Neuron (in vitro differentiated cells): ENCODE measurements at regions not wholly inside any gene's neighbourhood (a gene's known extent, or its start where the extent isn't known, plus 50 kb on each side); places are given as distances from the start of the nearest gene placed in this dataset.

ENCODE experiments used
- H2AFZ ChIP-seq: one replicate; pipeline ENCODE4 v1.6.1; 2013; ENCODE audit warnings: low read depth, mild to moderate bottlenecking, inconsistent platforms, low read length, moderate library complexity
- H3K27me3 ChIP-seq: one replicate; pipeline ENCODE4 v1.6.1; 2013; ENCODE audit warnings: low read length; ENCODE audit not compliant: insufficient read depth
- H3K36me3 ChIP-seq: one replicate; pipeline ENCODE4 v1.6.1; 2013; ENCODE audit warnings: low read length; ENCODE audit not compliant: insufficient read depth
- H3K4me1 ChIP-seq: one replicate; pipeline ENCODE4 v1.6.1; 2013; ENCODE audit warnings: low read length; ENCODE audit not compliant: insufficient read depth
- H3K4me3 ChIP-seq: 2 replicates; pipeline ENCODE4 v1.5.1; 2013; ENCODE audit warnings: mild to moderate bottlenecking, low read length, moderate library complexity
- H3K9me3 ChIP-seq: one replicate; pipeline ENCODE4 v1.6.1; 2013; ENCODE audit warnings: low read length

GRCh38 chr2:117514371-117514770 is 300.1 kb upstream of the DDX18 start:
- Histone ChIP-seq H3K4me1 (peaks cover 9% of the 10 kb centered on the region), H3K36me3 (no peaks in the 10 kb centered on the region), H3K27me3 (no peaks in the 10 kb centered on the region), H3K4me3 (no peak overlapping the region), H2AFZ (no peak overlapping the region), H3K9me3 (no peaks in the 10 kb centered on the region)

GRCh38 chr2:117519238-117519637 is 295.3 kb upstream of the DDX18 start:
- Histone ChIP-seq H2AFZ (no peak overlapping the region), H3K9me3 (no peaks in the 10 kb centered on the region), H3K27me3 (no peaks in the 10 kb centered on the region), H3K4me1 (peaks cover 5% of the 10 kb centered on the region), H3K4me3 (no peak overlapping the region), H3K36me3 (no peaks in the 10 kb centered on the region)

GRCh38 chr2:117519721-117520120 is 294.8 kb upstream of the DDX18 start:
- Histone ChIP-seq H3K4me3 (no peak overlapping the region), H3K27me3 (no peaks in the 10 kb centered on the region), H3K4me1 (peaks cover under 1% of the 10 kb centered on the region), H3K36me3 (no peaks in the 10 kb centered on the region), H2AFZ (no peak overlapping the region), H3K9me3 (no peaks in the 10 kb centered on the region)

GRCh38 chr2:117523267-117523666 is 291.2 kb upstream of the DDX18 start:
- no peaks in the 10 kb centered on the region for H3K4me1 ChIP-seq
- H3K4me3 ChIP-seq, result no peak overlapping the region
- no peaks in the 10 kb centered on the region for H3K9me3 ChIP-seq
- H2AFZ ChIP-seq, result no peak overlapping the region
- H3K36me3 ChIP-seq, result no peaks in the 10 kb centered on the region
- H3K27me3 ChIP-seq, result no peaks in the 10 kb centered on the region

GRCh38 chr2:117523711-117524238 is 290.7 kb upstream of the DDX18 start:
- no peak overlapping the region for H2AFZ ChIP-seq
- H3K4me3 ChIP-seq, result no peak overlapping the region
- no peaks in the 10 kb centered on the region for H3K36me3 ChIP-seq
- H3K4me1 ChIP-seq, result no peaks in the 10 kb centered on the region
- no peaks in the 10 kb centered on the region for H3K27me3 ChIP-seq
- H3K9me3 ChIP-seq, result no peaks in the 10 kb centered on the region

- no peaks in the 10 kb centered on the region for H3K36me3 ChIP-seq
- no peaks in the 10 kb centered on the region for H3K4me1 ChIP-seq
- H3K9me3 ChIP-seq, result peaks cover 14% of the 10 kb centered on the region
- no peak overlapping the region for H2AFZ ChIP-seq
- H3K4me3 ChIP-seq, result no peak overlapping the region
- no peaks in the 10 kb centered on the region for H3K27me3 ChIP-seq
Measured at GRCh38 chr2:117536139-117536538, 278.4 kb upstream of the DDX18 start.

GRCh38 chr2:117537032-117537431 is 277.5 kb upstream of the DDX18 start:
- Histone ChIP-seq H2AFZ (no peak overlapping the region), H3K36me3 (no peaks in the 10 kb centered on the region), H3K27me3 (no peaks in the 10 kb centered on the region), H3K4me3 (no peak overlapping the region), H3K4me1 (no peaks in the 10 kb centered on the region), H3K9me3 (peaks cover 14% of the 10 kb centered on the region)

GRCh38 chr2:117551858-117552257 is 262.6 kb upstream of the DDX18 start:
- Histone ChIP-seq H2AFZ (no peak overlapping the region), H3K4me3 (no peak overlapping the region), H3K4me1 (no peaks in the 10 kb centered on the region), H3K36me3 (peaks cover 2% of the 10 kb centered on the region), H3K27me3 (no peaks in the 10 kb centered on the region), H3K9me3 (no peaks in the 10 kb centered on the region)

GRCh38 chr2:117553448-117553847 is 261.0 kb upstream of the DDX18 start:
- H3K27me3 ChIP-seq, result no peaks in the 10 kb centered on the region
- H3K36me3 ChIP-seq, result peaks cover 2% of the 10 kb centered on the region
- H3K9me3 ChIP-seq, result no peaks in the 10 kb centered on the region
- H2AFZ ChIP-seq, result no peak overlapping the region
- no peak overlapping the region for H3K4me3 ChIP-seq
- no peaks in the 10 kb centered on the region for H3K4me1 ChIP-seq

GRCh38 chr2:117555965-117556364 is 258.5 kb upstream of the DDX18 start:
- H3K9me3 ChIP-seq, result no peaks in the 10 kb centered on the region
- H3K4me1 ChIP-seq, result no peaks in the 10 kb centered on the region
- no peaks in the 10 kb centered on the region for H3K36me3 ChIP-seq
- no peak overlapping the region for H3K4me3 ChIP-seq
- H2AFZ ChIP-seq, result no peak overlapping the region
- no peaks in the 10 kb centered on the region for H3K27me3 ChIP-seq

- H3K4me1 ChIP-seq, result no peaks in the 10 kb centered on the region
- no peaks in the 10 kb centered on the region for H3K27me3 ChIP-seq
- no peaks in the 10 kb centered on the region for H3K36me3 ChIP-seq
- no peak overlapping the region for H2AFZ ChIP-seq
- H3K4me3 ChIP-seq, result no peak overlapping the region
- H3K9me3 ChIP-seq, result no peaks in the 10 kb centered on the region
Measured at GRCh38 chr2:117557626-117558025, 256.9 kb upstream of the DDX18 start.

GRCh38 chr2:117562654-117563053 is 251.8 kb upstream of the DDX18 start:
- H3K36me3 ChIP-seq, result no peaks in the 10 kb centered on the region
- peaks cover 2% of the 10 kb centered on the region for H3K9me3 ChIP-seq
- H2AFZ ChIP-seq, result no peak overlapping the region
- H3K27me3 ChIP-seq, result no peaks in the 10 kb centered on the region
- H3K4me1 ChIP-seq, result no peaks in the 10 kb centered on the region
- H3K4me3 ChIP-seq, result no peak overlapping the region

- Histone ChIP-seq H2AFZ (no peak overlapping the region), H3K9me3 (peaks cover 12% of the 10 kb centered on the region), H3K36me3 (no peaks in the 10 kb centered on the region), H3K4me1 (no peaks in the 10 kb centered on the region), H3K4me3 (no peak overlapping the region), H3K27me3 (no peaks in the 10 kb centered on the region)
Measured at GRCh38 chr2:117571590-117572349, 242.7 kb upstream of the DDX18 start.

- H3K9me3 ChIP-seq, result peaks cover 2% of the 10 kb centered on the region
- no peaks in the 10 kb centered on the region for H3K27me3 ChIP-seq
- H3K36me3 ChIP-seq, result no peaks in the 10 kb centered on the region
- no peaks in the 10 kb centered on the region for H3K4me1 ChIP-seq
- no peak overlapping the region for H2AFZ ChIP-seq
- H3K4me3 ChIP-seq, result no peak overlapping the region
Measured at GRCh38 chr2:117587310-117587709, 227.2 kb upstream of the DDX18 start.
